GM12891 (cell line): ENCODE measurements at regions not wholly inside any gene's neighbourhood (a gene's known extent, or its start where the extent isn't known, plus 50 kb on each side); places are given as distances from the start of the nearest gene placed in this dataset.

ENCODE experiments used
- DNase-seq: peaks from one replicate; pipeline ENCODE4 v3.0.0; 2011; ENCODE audit warnings: low spot score; ENCODE audit not compliant: insufficient read length
- FAIRE-seq: peaks from 2 replicates; lab custom pipeline; 2011; peaks lifted over from hg19 to GRCh38; lab: Jason Lieb, UNC
- PAX5 ChIP-seq: IDR thresholded peaks from 2 replicates; pipeline ENCODE4 v1.6.1; 2011; ENCODE audit warnings: low read length, moderate library complexity, mild to moderate bottlenecking; ENCODE audit not compliant: insufficient read depth, severe bottlenecking
- POLR2A ChIP-seq: IDR thresholded peaks from 2 replicates; pipeline ENCODE4 v1.6.1; 2011; ENCODE audit warnings: low read depth, low read length, control low read depth
- POLR2AphosphoS5 ChIP-seq: IDR thresholded peaks from 2 replicates; pipeline ENCODE4 v1.6.1; 2011; ENCODE audit warnings: low read depth, low read length, control low read depth
- POU2F2 ChIP-seq: IDR thresholded peaks from 2 replicates; pipeline ENCODE4 v1.6.1; 2011; ENCODE audit warnings: low read depth, mild to moderate bottlenecking, control low read depth, low read length, moderate library complexity
- SPI1 ChIP-seq: IDR thresholded peaks from 2 replicates; pipeline ENCODE4 v1.6.1; 2011; ENCODE audit warnings: low read depth, low read length, control low read depth
- TAF1 ChIP-seq: IDR thresholded peaks from 2 replicates; pipeline ENCODE4 v1.6.1; 2011; ENCODE audit warnings: low read depth, low read length, control low read depth

DNA sequence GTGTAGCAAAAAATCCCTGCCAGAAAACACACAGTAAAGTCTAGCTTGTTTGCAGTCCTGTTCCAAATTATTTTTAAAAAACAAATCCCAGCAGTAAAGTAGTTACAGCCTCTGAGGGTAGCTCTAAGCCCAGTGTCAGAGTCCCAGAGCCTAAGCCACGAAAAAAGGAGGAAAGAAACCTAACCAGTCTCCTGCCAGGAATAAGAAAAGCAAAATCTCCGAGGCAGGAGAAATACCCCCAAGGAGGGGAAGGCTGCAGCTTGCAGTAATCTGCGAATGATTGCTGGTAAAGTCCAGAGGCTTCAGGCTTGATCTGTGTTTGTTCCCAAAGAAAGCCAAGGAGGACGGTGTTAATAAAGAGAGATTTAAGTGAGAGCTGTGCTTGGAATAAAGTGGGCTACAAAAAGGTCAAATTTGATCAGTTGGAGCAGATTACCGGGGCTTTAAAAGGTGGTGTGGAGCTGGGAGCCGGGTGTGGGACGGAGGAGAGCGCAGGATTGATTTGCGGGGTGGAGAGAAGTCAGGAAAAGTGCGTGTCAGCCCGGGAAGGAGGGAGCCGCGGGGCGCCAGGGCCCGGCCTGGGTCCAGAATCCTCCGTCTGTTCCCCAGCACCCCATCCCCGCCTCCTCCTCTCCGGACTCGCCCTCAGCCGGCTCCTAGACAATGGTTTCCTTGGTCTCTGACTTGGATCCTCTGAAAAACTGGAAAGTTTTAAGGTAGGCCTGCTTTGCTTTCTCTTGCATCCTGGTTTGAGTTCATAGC, 219.4 kb upstream of the CELF2 start:
- no peak for TF ChIP-seq TAF1
- TF ChIP-seq POLR2A: no peak
- no peak for TF ChIP-seq POU2F2
- TF ChIP-seq SPI1: no peak
- no peak for TF ChIP-seq POLR2AphosphoS5
- no peak for TF ChIP-seq PAX5
- DNase-seq (no peak), FAIRE-seq (no peak)

DNA sequence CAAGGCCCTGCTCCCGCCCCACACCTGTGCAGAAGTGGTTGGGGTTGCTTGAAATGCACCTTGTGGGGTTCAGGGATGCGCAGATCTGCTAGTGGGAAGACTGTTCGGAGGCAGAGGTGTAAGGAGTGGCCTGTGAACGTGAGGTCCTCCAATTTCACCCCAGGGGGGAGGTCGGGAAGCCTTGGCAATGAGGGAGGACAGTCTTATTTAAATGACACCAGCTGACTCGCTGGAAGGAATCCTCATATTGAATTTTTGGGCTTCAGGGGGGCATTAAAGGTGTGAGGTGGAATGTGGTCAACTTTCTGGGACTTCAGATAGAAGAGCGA, 218.8 kb upstream of the CELF2 start:
- FAIRE-seq (no peak), DNase-seq (no peak)
- TF ChIP-seq POLR2AphosphoS5: no peak
- no peak for TF ChIP-seq PAX5
- no peak for TF ChIP-seq POLR2A
- TF ChIP-seq TAF1: no peak

DNA sequence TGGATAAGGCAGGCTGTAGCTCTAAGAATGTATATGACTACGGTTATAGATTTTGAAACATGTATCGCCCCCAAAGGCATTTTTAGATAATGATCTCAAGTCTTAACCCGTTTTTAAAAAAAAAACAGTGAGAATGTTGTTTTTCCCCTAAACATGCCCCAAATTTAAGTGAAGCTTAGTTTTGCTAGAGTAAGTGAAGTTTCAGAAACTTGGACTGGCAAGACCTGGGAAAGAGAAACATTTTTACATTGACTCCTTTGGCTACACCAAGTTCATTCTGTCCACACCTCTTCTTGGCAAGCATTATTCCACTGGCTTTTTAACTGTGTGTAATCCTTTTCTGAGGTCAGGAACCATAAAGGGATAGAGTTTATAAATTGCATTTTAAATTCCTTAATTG, 216.7 kb upstream of the CELF2 start:
- TF ChIP-seq SPI1 (no peak), PAX5 (no peak), POLR2A (no peak), TAF1 (no peak), POLR2AphosphoS5 (no peak), POU2F2 (no peak)
- FAIRE-seq: no peak
- DNase-seq: no peak

DNA sequence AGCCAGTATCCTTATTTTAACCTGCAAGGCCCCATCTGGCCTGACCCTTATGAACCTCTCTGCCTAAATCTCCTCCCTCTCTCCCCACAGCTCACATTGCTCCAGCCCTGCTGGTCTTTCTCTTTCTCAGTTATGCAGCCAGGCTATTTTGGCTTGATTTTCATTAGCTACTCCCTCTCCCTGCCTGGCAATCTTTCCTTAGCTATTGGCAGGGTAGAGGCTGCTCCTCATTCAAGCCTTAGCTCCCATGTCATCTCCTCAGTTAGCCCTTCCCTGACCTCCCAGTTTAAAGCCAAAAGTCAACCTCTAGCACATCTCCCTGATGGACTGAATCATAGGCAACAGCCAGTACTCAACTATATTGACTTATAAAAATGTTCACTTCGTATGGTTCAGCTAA, 214.4 kb upstream of the CELF2 start:
- TF ChIP-seq POU2F2 (no peak), PAX5 (no peak), POLR2A (no peak), SPI1 (no peak), TAF1 (no peak), POLR2AphosphoS5 (no peak)
- no peak for DNase-seq
- FAIRE-seq: no peak

- DNase-seq: no peak
- no peak for FAIRE-seq
- TF ChIP-seq SPI1 (no peak), PAX5 (no peak), POLR2AphosphoS5 (no peak), TAF1 (no peak), POLR2A (no peak), POU2F2 (no peak)
Observed at GRCh38 chr10:10804061-10804460, 213.6 kb upstream of the CELF2 start.

DNA sequence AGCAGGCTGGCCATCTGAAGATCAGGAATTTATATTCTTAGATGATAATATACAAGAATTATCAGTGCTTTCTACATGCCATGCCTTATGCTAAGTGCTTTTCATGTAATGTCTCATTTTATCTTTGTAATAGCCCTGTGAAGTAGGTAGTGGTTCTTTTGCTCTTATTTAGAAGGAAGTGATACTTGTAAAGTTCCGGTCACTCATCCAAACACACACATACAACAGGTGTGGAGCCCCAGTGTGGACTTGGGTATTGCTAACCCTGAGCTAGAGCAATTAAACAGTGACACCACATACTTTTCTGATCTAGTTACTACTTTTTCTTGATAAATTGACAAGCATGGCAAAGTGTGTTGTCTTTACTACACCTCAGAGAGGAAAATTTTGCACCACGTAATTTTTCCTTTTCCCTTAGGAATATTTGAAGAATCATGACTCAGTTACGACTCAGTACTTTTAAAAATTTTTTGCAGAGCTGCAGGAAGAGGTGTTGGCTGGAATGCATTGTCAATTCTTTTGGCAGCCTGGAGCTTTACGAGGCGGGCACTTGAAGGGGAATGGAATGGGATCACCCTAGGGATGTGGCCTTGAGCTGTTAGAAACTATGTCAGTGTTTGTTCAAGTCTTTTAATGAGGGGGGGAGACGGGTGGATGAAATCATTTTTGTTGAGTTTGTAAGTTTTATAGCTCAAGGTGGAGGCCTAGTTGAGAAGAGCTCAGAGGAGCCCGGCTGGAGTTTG, 212.5 kb upstream of the CELF2 start:
- DNase-seq: no peak
- TF ChIP-seq SPI1: peak; percentile 78
- no peak for TF ChIP-seq POLR2A

GRCh38 chr10:10807106-10807505, 210.6 kb upstream of the CELF2 start:
- no peak for FAIRE-seq
- TF ChIP-seq POLR2A: no peak
- TF ChIP-seq TAF1: no peak
- TF ChIP-seq PAX5: no peak
- TF ChIP-seq POU2F2: no peak
- no peak for TF ChIP-seq SPI1
- no peak for TF ChIP-seq POLR2AphosphoS5
- no peak for DNase-seq

More for the DNA sequence above, 212.5 kb upstream of the CELF2 start:
- FAIRE-seq: no peak

- FAIRE-seq (no peak), DNase-seq (no peak)
- TF ChIP-seq TAF1: no peak
- TF ChIP-seq PAX5: no peak
- TF ChIP-seq POLR2A: no peak
- no peak for TF ChIP-seq POLR2AphosphoS5
- no peak for TF ChIP-seq POU2F2
- TF ChIP-seq SPI1: no peak
Observed at GRCh38 chr10:10811562-10811961, 206.1 kb upstream of the CELF2 start.

DNA sequence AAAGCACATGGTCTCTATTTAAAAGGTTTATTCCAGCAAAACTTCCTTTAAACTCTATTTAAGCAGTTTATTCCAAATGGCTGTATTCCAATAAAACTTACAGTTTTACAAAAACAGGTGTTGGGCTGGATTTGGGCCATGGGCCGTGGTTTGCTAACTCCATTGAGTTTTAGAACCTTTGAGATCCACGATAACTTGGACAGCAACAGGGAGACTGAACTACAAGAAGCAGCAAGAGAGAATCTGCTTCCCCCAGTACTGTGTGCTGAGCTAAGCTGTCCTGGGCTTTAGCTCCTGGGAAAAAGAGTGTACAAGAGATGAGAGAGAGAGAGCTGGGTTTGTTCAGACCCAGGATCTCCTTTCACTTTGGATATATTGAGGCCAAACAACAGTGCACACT, 204.0 kb upstream of the CELF2 start:
- FAIRE-seq: no peak

DNA sequence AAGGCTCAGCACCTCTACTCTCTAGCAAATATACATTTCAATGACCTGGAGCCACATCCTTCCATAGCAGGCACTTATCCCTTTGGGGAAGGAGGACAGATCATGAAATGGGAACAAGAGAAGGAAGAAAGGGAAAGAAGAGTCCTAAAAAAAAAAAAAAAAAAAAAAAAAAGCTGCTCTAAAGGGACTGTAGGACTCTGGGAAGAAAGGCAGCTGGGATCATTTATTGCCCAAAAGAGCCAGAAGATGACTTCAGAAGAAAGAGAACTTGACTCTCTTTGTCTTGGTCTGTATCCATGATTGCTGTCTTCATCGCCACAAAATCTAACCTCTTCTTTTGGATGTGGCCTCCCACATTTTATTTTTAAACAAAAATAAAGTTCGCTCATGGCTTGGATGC, 203.6 kb upstream of the CELF2 start:
- DNase-seq: no peak
- no peak for FAIRE-seq
- TF ChIP-seq SPI1 (no peak), TAF1 (no peak), PAX5 (no peak), POLR2A (no peak), POLR2AphosphoS5 (no peak), POU2F2 (no peak)

More for the DNA sequence above, 204.0 kb upstream of the CELF2 start:
- no peak for DNase-seq
- TF ChIP-seq PAX5: no peak
- TF ChIP-seq POLR2A: no peak
- TF ChIP-seq TAF1: no peak
- TF ChIP-seq POU2F2: no peak
- TF ChIP-seq POLR2AphosphoS5: no peak
- no peak for TF ChIP-seq SPI1
